NCI-H526 treated with DMSO at 0.1 percent for 48 hours (cell line): ENCODE measurements at regions not wholly inside any gene's neighbourhood (a gene's known extent, or its start where the extent isn't known, plus 50 kb on each side); places are given as distances from the start of the nearest gene placed in this dataset.
A peak's percentile ranks its signal among the peaks of the same experiment; 100 is the strongest.
"Not testable (repeated sequence)": the region's sequence is repeated elsewhere in the genome, so short reads cannot be mapped to it uniquely, and the experiment has no call there.

ENCODE experiments used
- DNase-seq: peaks from one replicate; lab custom pipeline; 2025; lab: John Stamatoyannopoulos, UW

DNA sequence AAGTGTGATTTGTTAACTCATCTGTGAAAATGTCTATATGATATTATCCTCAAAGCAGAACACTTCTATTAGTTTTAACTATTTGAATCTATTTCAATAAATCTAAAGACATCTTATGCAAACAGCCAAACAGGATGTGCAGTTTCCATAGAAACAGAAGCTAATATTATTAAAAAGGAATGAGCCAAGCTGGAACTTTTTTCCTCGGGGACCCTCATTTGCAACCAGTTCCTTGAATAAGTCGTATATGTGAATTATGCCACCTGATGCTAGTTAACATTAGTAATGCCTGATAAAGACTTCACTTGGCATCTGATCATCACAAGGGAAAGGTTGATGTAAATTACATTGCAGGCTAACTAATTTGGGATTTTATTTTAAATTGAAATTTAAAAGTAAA, 216.9 kb upstream of the SMLR1 start:
- no peak for DNase-seq

DNA sequence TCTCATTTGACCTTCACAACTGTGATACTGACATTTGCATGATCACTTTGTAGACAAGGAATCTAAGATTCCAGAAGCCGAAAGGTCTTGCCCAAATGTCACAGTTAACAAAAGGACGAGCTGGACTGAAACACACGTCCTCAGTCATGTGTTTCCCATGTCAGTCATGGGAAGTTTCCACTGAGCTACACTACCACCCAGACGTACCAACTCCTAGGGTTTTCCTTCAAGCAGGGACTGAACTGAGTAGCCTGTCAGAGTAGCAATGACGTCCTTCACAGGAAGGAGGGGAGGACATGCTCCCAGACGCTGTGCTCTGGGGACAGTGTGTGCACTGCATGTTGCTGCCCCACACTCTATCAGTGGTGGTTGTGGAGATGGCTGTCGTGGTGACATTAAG, 215.8 kb upstream of the SMLR1 start:
- DNase-seq = no peak

DNA sequence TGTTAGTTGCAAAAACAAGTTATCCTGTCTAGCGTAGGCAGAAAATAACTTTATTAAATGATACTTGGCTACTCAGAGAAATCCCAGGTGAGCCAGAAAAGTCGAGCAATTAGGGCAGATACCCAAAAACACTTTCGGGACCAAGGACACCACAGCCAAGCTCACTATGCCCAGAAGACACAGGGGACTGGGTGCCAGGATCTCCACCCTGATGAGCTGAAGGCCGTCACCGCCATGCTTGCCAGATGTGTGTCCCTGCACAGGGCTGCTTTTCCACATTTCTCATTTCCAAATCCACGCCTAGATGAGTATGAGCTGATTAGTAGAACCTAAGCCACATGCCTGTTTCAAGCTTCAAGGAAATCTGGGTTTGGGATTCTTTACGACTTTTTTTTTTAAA, 214.0 kb upstream of the SMLR1 start:
- DNase-seq = no peak

DNA sequence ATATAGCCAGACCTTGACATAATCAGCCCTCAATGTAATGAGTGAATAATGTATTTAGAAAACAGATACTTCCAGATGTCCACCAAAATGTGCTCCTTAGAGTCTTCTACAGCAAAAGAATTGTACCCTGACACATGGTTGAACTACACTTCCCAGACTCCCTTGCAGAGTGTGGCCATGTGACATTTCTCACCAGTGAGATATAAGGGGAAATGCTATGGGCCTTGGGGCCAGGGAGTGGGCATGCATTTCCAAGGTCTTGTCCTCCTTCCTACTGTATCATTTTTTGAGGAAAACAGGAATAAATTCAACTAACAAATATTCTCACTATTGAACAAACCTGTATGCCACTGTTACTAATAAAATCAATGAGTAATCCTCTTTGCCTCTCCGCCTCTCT, 211.4 kb upstream of the SMLR1 start:
- no peak for DNase-seq

DNA sequence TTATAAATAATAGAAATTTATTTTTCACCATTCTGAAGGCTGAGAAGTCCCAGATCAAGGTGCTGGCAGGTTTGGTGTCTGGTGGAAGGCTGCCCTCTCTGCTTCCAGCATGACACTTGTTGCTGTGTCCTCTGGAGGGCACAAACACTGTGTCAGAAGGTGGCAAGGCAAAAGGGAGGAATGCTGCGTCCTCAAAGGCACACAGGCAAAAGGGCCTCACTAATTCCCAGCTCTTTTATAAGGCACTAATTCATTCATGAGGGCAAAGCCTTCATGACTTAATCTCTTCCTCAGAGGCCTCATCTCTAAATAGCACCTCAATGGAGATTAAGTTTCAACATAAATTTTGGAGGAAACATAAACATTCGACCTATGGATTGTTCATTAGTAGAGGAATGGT, 209.5 kb upstream of the SMLR1 start:
- DNase-seq = no peak

DNA sequence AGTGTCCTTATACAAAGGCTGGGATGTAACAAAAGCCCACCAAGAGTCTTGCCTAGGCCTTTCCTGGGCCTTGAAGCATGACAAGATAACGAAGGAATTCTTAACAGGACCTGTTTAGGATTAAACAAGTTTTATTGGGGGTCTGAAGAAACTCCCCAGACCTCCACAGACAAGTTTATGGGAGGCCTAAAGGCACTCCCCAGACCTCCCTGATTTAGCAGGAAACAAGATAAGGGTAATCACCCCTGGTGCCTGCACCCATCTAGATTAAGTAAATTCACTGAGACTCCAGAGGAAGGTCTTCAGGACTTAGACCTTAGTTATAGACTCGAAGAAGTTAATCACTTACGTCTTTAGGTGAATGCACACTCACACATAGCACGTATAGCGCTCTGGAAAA, 208.4 kb upstream of the SMLR1 start:
- DNase-seq = not testable (repeated sequence)

DNA sequence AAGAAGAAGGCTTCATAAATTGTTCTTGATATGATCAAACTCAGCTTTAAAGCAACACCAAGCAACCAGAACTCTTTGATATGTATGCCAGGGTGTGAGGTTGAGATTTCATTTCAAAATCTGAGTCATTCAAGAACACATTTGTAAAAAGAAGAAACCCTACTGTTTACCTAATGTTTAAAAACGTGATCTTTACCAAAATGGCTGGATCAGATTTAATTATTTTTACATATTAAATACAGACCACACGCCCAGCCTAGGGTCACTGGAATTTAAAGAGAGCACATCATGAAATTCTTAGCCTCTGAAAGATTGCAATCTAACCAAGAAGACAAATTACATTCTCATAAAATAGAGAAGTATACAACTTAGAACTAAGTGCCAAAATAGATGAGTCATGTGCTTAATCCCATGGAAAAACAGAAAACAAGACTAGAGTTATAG, 206.8 kb upstream of the SMLR1 start:
- no peak for DNase-seq

DNA sequence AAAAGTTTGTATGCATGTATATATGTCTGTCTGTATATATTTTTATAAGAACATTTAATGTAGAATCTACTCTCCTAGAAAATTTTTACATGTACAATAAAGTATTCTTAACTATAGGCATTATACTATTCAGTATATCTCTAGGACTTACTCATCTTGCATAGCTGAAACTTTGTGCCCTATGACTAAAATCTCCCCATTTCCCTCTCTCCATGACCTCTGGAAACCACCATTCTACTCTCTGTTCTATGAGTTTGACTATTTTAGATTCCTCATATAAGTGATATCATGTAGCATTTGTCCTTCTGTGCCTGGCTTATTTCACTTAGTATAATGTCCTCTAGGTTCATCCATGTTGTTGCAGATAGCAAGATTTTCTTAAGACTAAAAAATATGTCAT, 205.1 kb upstream of the SMLR1 start:
- DNase-seq = no peak

DNA sequence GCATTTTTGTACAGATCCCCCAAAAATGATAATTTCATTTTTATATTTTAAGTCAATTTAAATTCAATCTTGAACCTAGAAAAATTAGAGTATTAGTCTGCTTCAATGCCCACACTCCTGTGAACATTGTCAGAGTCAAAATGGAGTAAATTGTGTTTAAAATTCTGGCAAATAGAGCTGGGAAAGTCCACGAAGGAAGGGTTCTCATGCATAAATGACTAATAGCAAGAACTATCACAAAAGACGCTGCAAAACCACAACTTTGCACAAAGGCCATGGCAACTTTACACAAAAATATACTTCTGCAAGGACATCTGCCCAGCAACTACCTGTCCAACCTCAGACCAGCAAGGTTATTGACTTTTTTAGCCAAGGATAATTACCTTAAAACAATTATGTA, 203.2 kb upstream of the SMLR1 start:
- no peak for DNase-seq

DNA sequence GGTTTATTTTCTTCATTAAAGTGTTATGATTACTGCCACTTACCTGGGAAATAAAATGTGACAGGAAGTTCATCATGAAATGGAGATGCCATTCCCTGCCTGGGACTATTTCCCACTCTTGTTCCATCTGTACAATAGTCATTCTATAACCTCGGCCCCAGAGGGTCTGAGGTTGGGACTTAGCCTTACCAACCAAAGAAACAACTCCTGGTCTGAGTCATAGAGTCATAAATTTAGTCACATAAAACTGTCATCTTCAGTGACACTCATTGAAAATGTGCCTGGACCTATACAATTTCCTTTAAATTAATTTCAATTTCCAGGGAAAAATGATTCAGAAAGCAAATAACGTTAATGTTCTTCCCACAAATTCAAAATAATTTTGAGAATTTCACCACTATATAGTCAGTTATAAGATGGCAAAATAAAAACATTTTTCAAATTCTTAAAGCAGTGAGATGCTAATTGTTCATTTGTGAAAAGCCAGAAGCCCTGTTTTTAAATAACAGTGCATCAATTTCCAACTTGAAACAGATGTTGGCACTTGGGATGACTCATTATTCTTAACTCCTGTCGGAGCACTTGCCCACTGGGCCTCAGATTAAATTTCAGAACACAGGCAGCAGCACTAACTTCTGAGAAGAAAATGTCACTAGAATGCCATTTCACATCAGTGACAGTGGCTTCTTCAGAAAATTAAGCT, 201.2 kb upstream of the SMLR1 start:
- no peak for DNase-seq

DNA sequence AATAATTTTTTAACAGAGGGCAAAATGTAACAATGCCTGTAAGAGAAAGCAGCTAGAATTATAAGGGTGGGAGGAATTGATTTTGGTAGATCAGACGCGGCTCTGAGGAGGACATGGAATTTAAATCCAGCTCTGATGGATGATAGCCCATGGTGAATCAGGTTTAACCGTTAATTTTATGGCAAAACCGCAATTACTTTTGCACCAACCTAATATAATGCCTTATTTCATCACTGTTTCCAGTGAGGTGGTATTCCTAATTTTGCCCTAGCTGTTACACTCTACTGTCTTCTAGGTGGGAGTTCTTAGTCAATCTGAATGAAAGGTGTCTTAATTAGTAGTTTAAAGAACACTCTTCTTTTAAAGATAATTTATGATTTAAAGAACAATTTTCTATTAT, 198.3 kb upstream of the SMLR1 start:
- no peak for DNase-seq

DNA sequence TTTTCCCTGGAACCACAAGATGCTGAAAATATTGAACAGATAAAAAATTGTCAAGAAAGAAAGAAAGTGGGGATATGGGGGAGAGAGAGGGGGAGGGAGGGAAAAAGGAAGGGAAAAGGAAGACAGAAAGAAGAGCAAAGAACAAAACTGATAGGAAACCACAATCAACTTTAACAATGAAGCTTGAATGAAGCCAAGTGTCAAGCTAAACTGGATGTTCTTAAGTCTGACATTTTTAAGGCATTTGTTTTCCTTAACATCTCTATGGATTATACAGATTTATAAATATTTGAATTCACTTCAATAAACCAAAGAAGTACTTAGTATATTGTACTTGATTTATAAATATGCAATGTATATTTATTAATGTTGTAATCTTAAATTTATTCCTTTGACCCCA, 197.6 kb upstream of the SMLR1 start:
- DNase-seq = no peak

DNA sequence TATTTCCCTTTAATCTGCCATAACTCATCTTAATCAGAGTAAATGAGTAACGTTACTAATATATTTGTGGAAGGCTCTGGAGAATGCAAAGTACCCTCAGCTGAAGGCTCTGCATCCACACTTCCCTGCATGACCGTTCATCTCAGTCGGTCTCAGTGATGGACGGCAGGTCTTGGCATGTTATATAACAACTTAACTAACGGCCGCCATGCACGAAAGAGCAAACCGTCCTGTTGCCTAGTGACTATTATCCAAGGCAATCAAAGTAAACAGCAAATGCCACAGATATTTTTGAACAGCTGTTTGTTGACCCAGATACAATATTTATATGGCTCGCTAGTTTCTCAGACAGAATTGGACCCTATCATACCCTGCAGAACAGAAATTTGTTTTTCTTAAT, 194.9 kb upstream of the SMLR1 start:
- peak; percentile 78 for DNase-seq

DNA sequence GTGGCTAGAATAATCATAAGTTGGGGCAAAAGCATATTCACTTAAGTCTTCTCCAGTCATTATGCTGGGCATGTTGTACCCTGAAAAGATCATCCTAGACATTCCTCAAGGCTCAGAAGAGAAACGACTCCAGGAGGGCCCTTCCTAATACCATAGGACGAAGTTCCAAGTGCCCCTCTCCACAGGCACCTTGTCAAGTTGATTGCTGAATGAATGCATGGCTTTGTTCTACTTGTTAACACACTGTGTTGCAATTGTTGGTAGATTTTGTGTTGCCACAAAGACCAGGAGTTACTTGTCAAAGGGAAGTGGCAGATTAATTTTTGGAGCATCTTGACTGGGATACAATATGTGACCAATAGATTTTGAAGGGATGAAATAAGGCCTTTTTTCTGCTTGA, 194.3 kb upstream of the SMLR1 start:
- DNase-seq = no peak

DNA sequence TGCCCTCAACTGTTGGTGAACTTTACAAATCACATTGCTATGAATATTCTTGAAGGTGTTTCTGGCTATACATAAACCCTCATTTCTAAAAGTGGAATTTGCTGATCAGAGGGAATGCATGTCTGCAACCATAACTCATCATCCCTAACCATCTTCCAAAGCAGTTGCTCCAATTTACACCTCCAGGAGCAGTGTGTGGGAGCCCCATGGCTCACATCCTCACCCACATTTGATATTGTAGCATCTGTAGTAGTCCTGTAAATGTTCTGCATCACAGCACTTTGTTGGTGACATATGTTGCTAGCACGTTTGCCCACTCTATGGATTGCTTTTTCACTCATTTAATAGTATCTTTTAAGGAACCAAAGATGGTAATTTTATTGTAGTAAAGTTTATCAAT, 183.8 kb upstream of the SMLR1 start:
- no peak for DNase-seq

DNA sequence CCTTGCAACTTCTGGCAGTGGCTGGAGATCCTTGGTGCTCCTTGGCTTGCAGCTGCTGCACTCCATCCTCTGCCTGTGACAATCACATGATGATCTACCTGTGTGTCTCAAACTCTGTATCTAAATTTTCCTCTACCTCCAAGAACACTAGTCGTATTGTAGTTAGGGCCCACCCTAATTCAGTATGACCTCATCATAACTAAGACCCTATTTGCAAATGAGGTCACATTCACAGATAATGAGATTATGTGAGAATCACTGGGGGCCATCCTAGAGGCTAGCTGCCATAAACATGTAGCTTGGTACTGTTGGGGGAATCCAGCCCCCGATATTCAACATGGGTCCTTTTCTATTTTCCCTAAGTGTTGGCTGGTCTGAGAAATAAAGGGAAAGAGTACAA, 183.0 kb upstream of the SMLR1 start:
- DNase-seq = no peak

DNA sequence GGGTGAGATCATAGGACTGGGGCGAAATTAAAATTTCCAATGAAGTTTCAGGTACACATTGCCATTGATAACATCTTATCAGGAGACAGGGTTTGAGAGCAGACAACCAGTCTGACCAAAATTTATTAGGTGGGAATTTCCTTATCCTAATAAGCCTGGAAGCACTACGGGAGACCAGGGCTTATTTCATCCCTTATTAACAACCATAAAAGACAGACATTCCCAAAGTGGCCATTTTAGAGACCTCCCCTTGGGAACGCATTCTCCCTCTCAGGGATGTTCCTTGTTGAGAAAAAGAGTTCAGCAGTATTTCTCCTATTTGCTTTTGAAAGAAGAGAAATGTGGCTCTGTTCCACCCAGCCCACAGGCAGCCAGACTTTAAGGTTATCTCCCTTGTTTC, 182.4 kb upstream of the SMLR1 start:
- not testable (repeated sequence) for DNase-seq

DNA sequence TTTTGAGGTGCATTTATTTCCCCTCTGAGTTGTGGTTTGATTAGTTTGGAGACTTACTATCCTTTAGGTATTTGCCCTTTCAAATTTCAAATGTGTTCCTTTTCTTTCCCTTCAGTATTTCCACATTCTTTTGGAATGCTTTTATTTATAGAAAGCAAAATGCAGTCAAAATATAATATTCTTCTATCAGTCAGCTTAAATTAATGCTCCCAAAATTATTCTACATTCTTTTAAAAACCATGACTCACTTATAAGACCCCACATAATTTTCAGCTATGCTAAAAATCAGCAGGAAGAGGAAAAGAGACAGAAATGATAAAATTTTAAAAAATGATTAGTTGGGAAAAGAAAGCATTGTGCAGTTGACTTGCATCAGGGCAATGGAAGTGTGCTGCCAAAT, 180.0 kb upstream of the SMLR1 start:
- DNase-seq = no peak

DNA sequence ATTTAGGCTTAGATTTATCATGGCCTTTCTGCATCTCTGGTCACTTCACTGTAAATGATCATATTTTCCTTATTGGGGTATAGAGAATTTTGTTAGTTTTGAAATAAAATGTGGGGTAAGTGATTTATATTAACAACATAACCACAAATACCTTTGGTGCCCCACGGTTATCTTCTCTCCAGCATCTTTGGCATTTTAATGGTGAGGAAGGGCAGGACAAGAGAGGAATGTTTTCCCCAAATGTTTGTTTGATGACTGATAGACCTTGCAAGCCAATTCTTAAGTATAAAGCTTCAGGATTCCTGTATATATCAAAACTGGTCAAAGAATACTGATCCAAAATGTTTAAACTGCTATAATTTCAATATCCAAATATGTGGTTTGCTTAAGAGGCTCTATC, 171.6 kb upstream of the SMLR1 start:
- no peak for DNase-seq

DNA sequence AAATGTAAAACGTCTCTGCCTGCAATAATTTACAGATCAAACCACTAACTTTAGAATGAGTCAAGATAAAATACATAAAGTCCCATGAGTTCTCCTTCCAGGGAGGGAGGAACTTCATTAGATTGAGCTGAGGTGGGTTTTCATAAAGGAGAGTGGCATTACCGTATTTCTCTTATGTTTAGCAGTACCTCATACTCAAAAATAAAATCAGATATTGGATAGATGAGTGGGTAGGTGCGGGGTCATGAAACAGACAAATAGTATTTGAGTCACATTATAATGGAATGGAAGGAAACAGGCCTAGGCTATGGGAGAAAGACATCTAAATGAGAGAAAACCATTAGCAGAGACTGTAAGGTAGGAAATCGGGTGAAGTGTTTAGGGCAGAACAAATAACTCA, 166.1 kb upstream of the SMLR1 start:
- DNase-seq = no peak

DNA sequence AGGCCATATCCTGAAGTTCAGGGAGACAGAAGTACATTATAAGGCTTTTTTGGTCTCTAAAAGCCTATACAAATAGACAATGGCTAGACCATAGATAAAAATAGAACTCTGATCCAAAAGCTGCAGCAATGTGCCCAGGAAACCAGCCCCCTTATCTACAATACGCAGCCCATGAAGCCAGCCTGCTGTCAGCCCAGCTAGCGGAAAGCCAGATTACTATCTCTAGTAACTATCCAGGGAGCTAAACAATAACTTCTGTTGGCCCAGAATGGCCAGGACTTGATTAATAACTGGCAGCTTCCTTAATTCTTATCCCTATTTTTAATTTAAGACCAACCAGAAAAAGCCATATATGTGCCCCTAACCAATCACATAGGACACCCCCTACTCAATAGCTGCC, 160.4 kb upstream of the SMLR1 start:
- DNase-seq = no peak

DNA sequence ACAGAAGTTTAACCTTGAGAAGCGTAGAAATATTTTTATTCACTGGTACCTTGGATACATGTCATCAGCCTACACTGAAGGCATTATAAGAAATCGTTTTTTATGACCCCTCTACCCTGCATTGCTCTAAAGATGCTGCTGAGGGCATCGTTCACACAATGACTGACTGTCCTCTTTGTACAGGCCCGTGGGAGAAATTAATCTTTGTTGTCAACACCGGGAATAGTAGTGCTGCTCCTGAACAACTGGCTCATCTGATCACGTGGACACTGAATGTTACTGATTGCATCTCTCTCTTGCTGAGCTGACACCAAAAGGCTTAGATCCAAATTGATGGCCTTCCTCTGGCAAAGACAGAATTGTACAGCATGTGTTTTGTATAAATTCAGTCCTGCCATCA, 157.1 kb upstream of the SMLR1 start:
- no peak for DNase-seq

DNA sequence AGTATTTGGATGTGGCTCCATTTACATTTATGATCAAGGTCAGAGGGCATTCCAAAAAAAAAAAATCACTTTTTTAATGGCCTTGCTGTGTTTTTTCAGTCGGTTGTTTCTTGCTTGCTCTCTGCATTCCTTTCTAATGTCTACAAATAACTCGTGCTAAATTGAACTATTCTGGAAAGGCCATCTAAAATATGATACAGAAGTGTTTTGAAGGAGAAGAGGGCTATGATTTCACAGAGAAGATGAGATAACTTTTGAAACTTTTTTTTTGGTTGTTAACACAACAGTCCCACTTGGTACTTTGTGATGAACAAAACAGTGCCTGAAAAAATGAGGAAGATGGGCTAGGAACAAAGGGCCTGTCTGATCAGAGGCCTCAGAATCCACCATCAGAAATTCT, 156.1 kb upstream of the SMLR1 start:
- DNase-seq = no peak

DNA sequence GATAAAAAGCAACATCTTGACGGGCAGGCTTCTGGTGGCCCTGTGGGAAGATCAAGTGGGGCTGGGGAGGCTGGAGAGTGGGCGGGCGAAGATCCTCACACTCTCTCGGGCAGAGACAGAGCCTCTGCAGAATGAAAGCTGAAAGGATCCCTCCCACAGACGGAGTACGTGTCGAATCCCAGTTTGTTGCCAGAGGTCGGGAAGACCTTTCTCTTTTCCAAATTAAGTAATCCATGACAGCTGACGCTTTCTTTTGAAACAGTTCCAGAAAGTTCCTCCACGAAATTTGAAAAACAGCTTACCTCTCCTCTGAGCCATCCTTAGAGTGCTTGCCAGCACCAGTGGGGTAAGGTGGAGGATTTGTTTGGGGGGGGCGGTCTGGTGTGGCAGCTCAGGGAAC, 155.6 kb upstream of the SMLR1 start:
- DNase-seq = no peak

DNA sequence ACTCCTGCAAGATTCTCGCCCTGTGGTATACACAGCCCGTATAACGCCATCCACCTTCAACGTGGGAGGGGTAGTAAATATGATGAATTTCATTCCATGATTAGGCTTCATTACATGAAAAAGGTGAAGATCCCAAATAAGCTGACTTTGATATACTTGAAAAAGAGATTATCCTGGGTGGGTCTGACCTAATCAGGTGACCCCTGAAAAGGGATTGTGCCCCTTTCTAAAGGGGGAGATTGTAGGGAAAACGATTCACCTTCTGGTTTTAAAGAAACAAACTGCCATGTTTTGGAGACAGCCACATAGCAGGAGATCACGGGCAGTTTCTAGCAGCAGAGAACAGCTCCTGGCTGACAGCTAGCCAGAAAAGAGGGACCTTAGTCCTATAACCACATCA, 155.1 kb upstream of the SMLR1 start:
- DNase-seq = no peak
